ENCODE measurements at regions not wholly inside any gene's neighbourhood (a gene's known extent, or its start where the extent isn't known, plus 50 kb on each side); places are given as distances from the start of the nearest gene placed in this dataset.

GRCh38 chr1:178621822-178622221 lies 103.2 kb upstream of the RALGPS2 start:
- no peak for TF ChIP-seq POLR2A (IDR thresholded peaks at IDR 0.05; ENCODE audit: control extremely low read depth in 1 of 2, low read depth in 2 of 2, low read length in 2 of 2)
- TF ChIP-seq ASH2L (IDR thresholded peaks at IDR 0.05; ENCODE audit: low read length): no peak
- TF ChIP-seq CTCF (IDR thresholded peaks at IDR 0.05; ENCODE audit: control extremely low read depth in 1 of 3, insufficient read depth in 1 of 3, low read depth in 1 of 3, low read length in 3 of 3): no peak
